ENCODE measurements at regions not wholly inside any gene's neighbourhood (a gene's known extent, or its start where the extent isn't known, plus 50 kb on each side); places are given as distances from the start of the nearest gene placed in this dataset.

DNA sequence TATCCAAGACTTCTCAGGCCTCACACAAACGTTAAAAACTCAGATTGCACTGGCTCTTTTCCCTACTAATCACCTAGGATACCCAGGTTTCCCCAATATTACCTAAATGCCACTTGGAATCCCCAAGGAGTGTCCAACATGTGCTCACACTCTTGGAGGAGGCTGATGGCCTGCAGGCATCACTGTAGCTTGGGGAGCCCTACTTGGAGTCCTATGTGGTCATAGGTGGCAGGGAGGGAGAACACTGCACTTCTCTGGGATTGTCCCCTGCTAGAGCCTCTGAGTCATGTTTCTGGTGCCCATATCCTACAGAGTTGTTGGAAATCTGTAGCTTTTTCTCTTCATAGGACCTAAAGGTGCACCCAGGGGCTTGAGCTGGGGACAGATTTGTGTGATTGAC is 433.7 kb downstream of the ARHGEF28 start (continued):
- TF ChIP-seq, protein P1, sequence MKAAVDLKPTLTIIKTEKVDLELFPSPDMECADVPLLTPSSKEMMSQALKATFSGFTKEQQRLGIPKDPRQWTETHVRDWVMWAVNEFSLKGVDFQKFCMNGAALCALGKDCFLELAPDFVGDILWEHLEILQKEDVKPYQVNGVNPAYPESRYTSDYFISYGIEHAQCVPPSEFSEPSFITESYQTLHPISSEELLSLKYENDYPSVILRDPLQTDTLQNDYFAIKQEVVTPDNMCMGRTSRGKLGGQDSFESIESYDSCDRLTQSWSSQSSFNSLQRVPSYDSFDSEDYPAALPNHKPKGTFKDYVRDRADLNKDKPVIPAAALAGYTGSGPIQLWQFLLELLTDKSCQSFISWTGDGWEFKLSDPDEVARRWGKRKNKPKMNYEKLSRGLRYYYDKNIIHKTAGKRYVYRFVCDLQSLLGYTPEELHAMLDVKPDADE (IDR thresholded peaks at IDR 0.05), result no peak
- TF ChIP-seq POLR2AphosphoS5 (IDR thresholded peaks at IDR 0.05; ENCODE audit: low read depth) (no peak), ZNF331 (CRISPR knock-in tag; IDR thresholded peaks at IDR 0.05; ENCODE audit: low read depth) (no peak), EZH2phosphoT487 (IDR thresholded peaks at IDR 0.05; ENCODE audit: unreplicated experiment) (no peak), EZH2 (IDR thresholded peaks at IDR 0.05; ENCODE audit: low read depth, unreplicated experiment) (no peak)

DNA sequence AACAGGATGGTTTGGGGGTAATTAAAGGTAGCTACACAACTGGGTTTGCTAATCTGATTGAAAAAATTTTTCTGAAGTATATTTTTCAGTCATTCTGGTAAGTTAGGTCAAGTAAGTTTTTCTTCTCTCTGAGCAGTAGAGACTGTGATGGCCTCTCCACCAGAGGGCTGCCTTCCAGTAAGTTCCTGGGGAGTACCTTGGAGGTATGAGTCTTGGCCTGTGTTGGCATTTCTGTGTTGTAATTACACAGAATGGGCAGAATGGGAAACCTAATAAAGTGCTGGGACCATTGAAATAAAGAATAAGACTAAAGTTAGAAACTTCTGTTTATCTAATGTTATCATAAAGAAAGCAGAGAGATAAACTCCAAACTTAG is 430.8 kb downstream of the ARHGEF28 start:
- Histone ChIP-seq H3K4me3 (no peak overlapping the region), H3F3A (replicated peaks; ENCODE audit: low read depth) (no peaks in the 10 kb centered on the region), H3K4me2 (no peak overlapping the region), H4K20me1 (replicated peaks; ENCODE audit: insufficient read depth) (no peaks in the 10 kb centered on the region), H3K4me1 (ENCODE audit: insufficient read depth) (peaks cover 9% of the 10 kb centered on the region), H3K9me2 (ENCODE audit: insufficient read depth) (no peaks in the 10 kb centered on the region), H3K36me3 (ENCODE audit: insufficient read depth) (no peaks in the 10 kb centered on the region), H3K79me2 (replicated peaks; ENCODE audit: insufficient read depth) (no peaks in the 10 kb centered on the region), H2AFZ (peak overlapping the region; percentile 61; the same call in 1 of the 2 replicates), H3K27me3 (ENCODE audit: insufficient read depth) (no peaks in the 10 kb centered on the region), H3K27ac (ENCODE audit: low read depth) (no peak overlapping the region)
- ATAC-seq (peak; percentile 87), DNase-seq (ENCODE audit: low spot score) (peak; percentile 30)
- H3K36me3 Mint-ChIP-seq (ENCODE audit: low read depth), result no peaks in the 10 kb centered on the region
- H3K4me3 Mint-ChIP-seq, result no peak overlapping the region
- peaks cover 3% of the 10 kb centered on the region for H3K27me3 Mint-ChIP-seq (ENCODE audit: insufficient read depth, low read depth, poor library complexity)
- peaks cover 22% of the 10 kb centered on the region for H3K4me1 Mint-ChIP-seq
- no peaks in the 10 kb centered on the region for H3K9me3 Mint-ChIP-seq
- TF ChIP-seq, protein P2, sequence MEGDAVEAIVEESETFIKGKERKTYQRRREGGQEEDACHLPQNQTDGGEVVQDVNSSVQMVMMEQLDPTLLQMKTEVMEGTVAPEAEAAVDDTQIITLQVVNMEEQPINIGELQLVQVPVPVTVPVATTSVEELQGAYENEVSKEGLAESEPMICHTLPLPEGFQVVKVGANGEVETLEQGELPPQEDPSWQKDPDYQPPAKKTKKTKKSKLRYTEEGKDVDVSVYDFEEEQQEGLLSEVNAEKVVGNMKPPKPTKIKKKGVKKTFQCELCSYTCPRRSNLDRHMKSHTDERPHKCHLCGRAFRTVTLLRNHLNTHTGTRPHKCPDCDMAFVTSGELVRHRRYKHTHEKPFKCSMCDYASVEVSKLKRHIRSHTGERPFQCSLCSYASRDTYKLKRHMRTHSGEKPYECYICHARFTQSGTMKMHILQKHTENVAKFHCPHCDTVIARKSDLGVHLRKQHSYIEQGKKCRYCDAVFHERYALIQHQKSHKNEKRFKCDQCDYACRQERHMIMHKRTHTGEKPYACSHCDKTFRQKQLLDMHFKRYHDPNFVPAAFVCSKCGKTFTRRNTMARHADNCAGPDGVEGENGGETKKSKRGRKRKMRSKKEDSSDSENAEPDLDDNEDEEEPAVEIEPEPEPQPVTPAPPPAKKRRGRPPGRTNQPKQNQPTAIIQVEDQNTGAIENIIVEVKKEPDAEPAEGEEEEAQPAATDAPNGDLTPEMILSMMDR (conservative IDR thresholded peaks at IDR 0.05; ENCODE audit: low read depth in 2 of 2), result peak; percentile 39 to 61; a peak in 3 of 4 replicates
- TF ChIP-seq, protein P3, sequence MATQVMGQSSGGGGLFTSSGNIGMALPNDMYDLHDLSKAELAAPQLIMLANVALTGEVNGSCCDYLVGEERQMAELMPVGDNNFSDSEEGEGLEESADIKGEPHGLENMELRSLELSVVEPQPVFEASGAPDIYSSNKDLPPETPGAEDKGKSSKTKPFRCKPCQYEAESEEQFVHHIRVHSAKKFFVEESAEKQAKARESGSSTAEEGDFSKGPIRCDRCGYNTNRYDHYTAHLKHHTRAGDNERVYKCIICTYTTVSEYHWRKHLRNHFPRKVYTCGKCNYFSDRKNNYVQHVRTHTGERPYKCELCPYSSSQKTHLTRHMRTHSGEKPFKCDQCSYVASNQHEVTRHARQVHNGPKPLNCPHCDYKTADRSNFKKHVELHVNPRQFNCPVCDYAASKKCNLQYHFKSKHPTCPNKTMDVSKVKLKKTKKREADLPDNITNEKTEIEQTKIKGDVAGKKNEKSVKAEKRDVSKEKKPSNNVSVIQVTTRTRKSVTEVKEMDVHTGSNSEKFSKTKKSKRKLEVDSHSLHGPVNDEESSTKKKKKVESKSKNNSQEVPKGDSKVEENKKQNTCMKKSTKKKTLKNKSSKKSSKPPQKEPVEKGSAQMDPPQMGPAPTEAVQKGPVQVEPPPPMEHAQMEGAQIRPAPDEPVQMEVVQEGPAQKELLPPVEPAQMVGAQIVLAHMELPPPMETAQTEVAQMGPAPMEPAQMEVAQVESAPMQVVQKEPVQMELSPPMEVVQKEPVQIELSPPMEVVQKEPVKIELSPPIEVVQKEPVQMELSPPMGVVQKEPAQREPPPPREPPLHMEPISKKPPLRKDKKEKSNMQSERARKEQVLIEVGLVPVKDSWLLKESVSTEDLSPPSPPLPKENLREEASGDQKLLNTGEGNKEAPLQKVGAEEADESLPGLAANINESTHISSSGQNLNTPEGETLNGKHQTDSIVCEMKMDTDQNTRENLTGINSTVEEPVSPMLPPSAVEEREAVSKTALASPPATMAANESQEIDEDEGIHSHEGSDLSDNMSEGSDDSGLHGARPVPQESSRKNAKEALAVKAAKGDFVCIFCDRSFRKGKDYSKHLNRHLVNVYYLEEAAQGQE (IDR thresholded peaks at IDR 0.05; ENCODE audit: unreplicated experiment), result no peak
- H3K27ac Mint-ChIP-seq, result no peak overlapping the region; the same call in 1 of the 2 replicates

Data from GM23338 (cell line).